HuH-7.5 (cell line): ENCODE measurements at regions not wholly inside any gene's neighbourhood (a gene's known extent, or its start where the extent isn't known, plus 50 kb on each side); places are given as distances from the start of the nearest gene placed in this dataset.
"Not testable (repeated sequence)": the region's sequence is repeated elsewhere in the genome, so short reads cannot be mapped to it uniquely, and the experiment has no call there.

Experiments
- DNase-seq: peaks from one replicate; pipeline ENCODE4 v3.0.0; 2011; ENCODE audit warnings: low spot score

- DNase-seq = no peak
Observed at GRCh38 chr1:88544195-88544594, 139.9 kb upstream of the PKN2 start.

- no peak for DNase-seq
Observed at GRCh38 chr1:88549536-88549935, 134.5 kb upstream of the PKN2 start.

GRCh38 chr1:88552226-88552625, 131.8 kb upstream of the PKN2 start:
- no peak for DNase-seq

GRCh38 chr1:88557014-88557413, 127.1 kb upstream of the PKN2 start:
- DNase-seq = no peak

- DNase-seq = no peak
Observed at GRCh38 chr1:88560621-88561020, 123.5 kb upstream of the PKN2 start.

GRCh38 chr1:88562991-88563390, 121.1 kb upstream of the PKN2 start:
- DNase-seq = no peak

- DNase-seq = no peak
Observed at GRCh38 chr1:88566615-88567387, 117.3 kb upstream of the PKN2 start.

GRCh38 chr1:88571506-88571905, 112.6 kb upstream of the PKN2 start:
- DNase-seq = no peak

- no peak for DNase-seq
Observed at GRCh38 chr1:88579598-88579997, 104.5 kb upstream of the PKN2 start.

- no peak for DNase-seq
Observed at GRCh38 chr1:88581703-88582102, 102.4 kb upstream of the PKN2 start.

- DNase-seq = no peak
Observed at GRCh38 chr1:88593358-88593757, 90.7 kb upstream of the PKN2 start.

GRCh38 chr1:88595355-88596002, 88.6 kb upstream of the PKN2 start:
- DNase-seq = no peak

- not testable (repeated sequence) for DNase-seq
Observed at GRCh38 chr1:88597973-88598372, 86.1 kb upstream of the PKN2 start.

GRCh38 chr1:88608139-88608943, 75.7 kb upstream of the PKN2 start:
- no peak for DNase-seq

GRCh38 chr1:88609051-88609450, 75.0 kb upstream of the PKN2 start:
- no peak for DNase-seq

GRCh38 chr1:88610687-88611086, 73.4 kb upstream of the PKN2 start:
- DNase-seq = no peak

- DNase-seq = no peak
Observed at GRCh38 chr1:88612292-88612691, 71.8 kb upstream of the PKN2 start.

- DNase-seq = no peak
Observed at GRCh38 chr1:88612773-88613172, 71.3 kb upstream of the PKN2 start.

- DNase-seq = no peak
Observed at GRCh38 chr1:88618331-88618730, 65.7 kb upstream of the PKN2 start.

GRCh38 chr1:88623101-88623500, 61.0 kb upstream of the PKN2 start:
- DNase-seq = not testable (repeated sequence)
